WTC11 (cell line): ENCODE measurements at regions not wholly inside any gene's neighbourhood (a gene's known extent, or its start where the extent isn't known, plus 50 kb on each side); places are given as distances from the start of the nearest gene placed in this dataset.
"Not testable (repeated sequence)": the region's sequence is repeated elsewhere in the genome, so short reads cannot be mapped to it uniquely, and the experiment has no call there.

Experiments
- ATAC-seq: fragments of 200-7000 bp; cut with Tn5 transposase; 2 replicates; pipeline ENCODE4 v1.10.0; 2021; ENCODE audit warnings: mild to moderate bottlenecking, moderate library complexity
- CTCF ChIA-PET: fragments of 300-600 bp; sonication (Branson Sonifier 250); formaldehyde crosslinking; loops from one replicate; lab custom pipeline; 2021; ENCODE audit warnings: antibody characterized with exemption; lab: Charles Lee
- POLR2A ChIA-PET: fragments of 350-600 bp; sonication (Branson Sonifier 250); formaldehyde crosslinking; loops from one replicate; lab custom pipeline; 2021; ENCODE audit warnings: antibody characterized with exemption; lab: Charles Lee
- DNase-seq: peaks from one replicate; pipeline ENCODE4 v3.0.0; 2021; ENCODE audit warnings: low spot score
- H3K27ac Mint-ChIP-seq: 2 replicates; pipeline ENCODE4 v1.8.0; 2021; ENCODE audit warnings: mixed read lengths
- H3K27me3 Mint-ChIP-seq: 2 replicates; pipeline ENCODE4 v1.8.0; 2021; ENCODE audit warnings: low read depth, mild to moderate bottlenecking, moderate library complexity, mixed read lengths
- H3K36me3 Mint-ChIP-seq: 2 replicates; pipeline ENCODE4 v1.8.0; 2021; ENCODE audit warnings: mixed read lengths
- H3K4me1 Mint-ChIP-seq: 2 replicates; pipeline ENCODE4 v1.8.0; 2022; ENCODE audit warnings: mixed read lengths
- H3K4me3 Mint-ChIP-seq: 2 replicates; pipeline ENCODE4 v1.8.0; 2021; ENCODE audit warnings: mild to moderate bottlenecking, moderate library complexity, mixed read lengths
- H3K9me3 Mint-ChIP-seq: 2 replicates; pipeline ENCODE4 v1.8.0; 2021; ENCODE audit warnings: mixed read lengths
- CREM ChIP-seq: sonication (generic); formaldehyde crosslinking; IDR thresholded peaks from 2 replicates; pipeline ENCODE4 v1.8.1; 2022; ENCODE audit warnings: mild to moderate bottlenecking, missing genetic modification reagents, moderate library complexity
- FOXJ3 ChIP-seq: sonication (generic); formaldehyde crosslinking; IDR thresholded peaks from 2 replicates; pipeline ENCODE4 v1.9.0; 2021; ENCODE audit warnings: missing genetic modification reagents, mild to moderate bottlenecking, borderline replicate concordance
- FOXP4 ChIP-seq: sonication (generic); formaldehyde crosslinking; IDR thresholded peaks from 2 replicates; pipeline ENCODE4 v1.8.0; 2022; ENCODE audit warnings: mild to moderate bottlenecking, missing genetic modification reagents
- NFYB ChIP-seq: sonication (generic); formaldehyde crosslinking; conservative IDR thresholded peaks from 2 replicates; pipeline ENCODE4 v1.8.0; 2022; ENCODE audit warnings: low read depth, missing genetic modification reagents
- NR3C1 ChIP-seq: sonication (generic); formaldehyde crosslinking; conservative IDR thresholded peaks from 2 replicates; pipeline ENCODE4 v1.8.1; 2023; ENCODE audit warnings: low read depth, mild to moderate bottlenecking, missing genetic modification reagents
- SMAD3 ChIP-seq: sonication (generic); formaldehyde crosslinking; IDR thresholded peaks from 2 replicates; pipeline ENCODE4 v1.8.0; 2022; ENCODE audit warnings: missing genetic modification reagents, mild to moderate bottlenecking, borderline replicate concordance
- SP1 ChIP-seq: sonication (generic); formaldehyde crosslinking; conservative IDR thresholded peaks from 2 replicates; pipeline ENCODE4 v1.8.1; 2022; ENCODE audit warnings: missing genetic modification reagents
- ZNF416 ChIP-seq: fragments of 250-450 bp; sonication (Bioruptor Pico); IDR thresholded peaks from 2 replicates; pipeline ENCODE4 v1.9.0; 2021; ENCODE audit warnings: mild to moderate bottlenecking, inconsistent platforms
- TF ChIP-seq, protein P1 (sequence below): fragments of 250-450 bp; sonication (Bioruptor Pico); IDR thresholded peaks from 2 replicates; pipeline ENCODE4 v1.9.0; 2021; ENCODE audit warnings: mild to moderate bottlenecking, borderline replicate concordance
- TF ChIP-seq, protein P2 (sequence below): sonication (generic); formaldehyde crosslinking; IDR thresholded peaks from 2 replicates; pipeline ENCODE4 v1.8.1; 2023; ENCODE audit warnings: mild to moderate bottlenecking, missing genetic modification reagents, moderate library complexity
- TF ChIP-seq, protein P3 (sequence below): sonication (generic); formaldehyde crosslinking; IDR thresholded peaks from 2 replicates; pipeline ENCODE4 v1.8.1; 2023; ENCODE audit warnings: mild to moderate bottlenecking, missing genetic modification reagents, moderate library complexity
- TF ChIP-seq, protein P4 (sequence below): sonication (generic); formaldehyde crosslinking; IDR thresholded peaks from 2 replicates; pipeline ENCODE4 v1.8.0; 2023; ENCODE audit warnings: missing genetic modification reagents

GRCh38 chr4:151584101-151584500 is 175.1 kb downstream of the FHIP1A start:
- Mint-ChIP-seq H3K27ac (peak overlapping the region; percentile 19; the same call in 1 of the 2 replicates), H3K9me3 (no peaks in the 10 kb centered on the region), H3K4me3 (no peak overlapping the region), H3K4me1 (peaks cover 5% of the 10 kb centered on the region), H3K36me3 (peaks cover 4% of the 10 kb centered on the region; the same call in 1 of the 2 replicates), H3K27me3 (no peaks in the 10 kb centered on the region)
- ChIA-PET CTCF (interaction anchor here (0.6 kb wide), 1 partner anchor 458 kb away, joined by 4 read pairs; no protein-coding TSS in a partner anchor), POLR2A (no interaction called here)
- DNase-seq = no peak
- TF ChIP-seq NFYB (CRISPR knock-in tag) (no peak), SP1 (CRISPR knock-in tag) (no peak), ZNF416 (no peak), CREM (CRISPR knock-in tag) (no peak), SMAD3 (no peak), FOXJ3 (CRISPR knock-in tag) (no peak), NR3C1 (CRISPR knock-in tag) (no peak), FOXP4 (no peak)
- TF ChIP-seq, protein P1, sequence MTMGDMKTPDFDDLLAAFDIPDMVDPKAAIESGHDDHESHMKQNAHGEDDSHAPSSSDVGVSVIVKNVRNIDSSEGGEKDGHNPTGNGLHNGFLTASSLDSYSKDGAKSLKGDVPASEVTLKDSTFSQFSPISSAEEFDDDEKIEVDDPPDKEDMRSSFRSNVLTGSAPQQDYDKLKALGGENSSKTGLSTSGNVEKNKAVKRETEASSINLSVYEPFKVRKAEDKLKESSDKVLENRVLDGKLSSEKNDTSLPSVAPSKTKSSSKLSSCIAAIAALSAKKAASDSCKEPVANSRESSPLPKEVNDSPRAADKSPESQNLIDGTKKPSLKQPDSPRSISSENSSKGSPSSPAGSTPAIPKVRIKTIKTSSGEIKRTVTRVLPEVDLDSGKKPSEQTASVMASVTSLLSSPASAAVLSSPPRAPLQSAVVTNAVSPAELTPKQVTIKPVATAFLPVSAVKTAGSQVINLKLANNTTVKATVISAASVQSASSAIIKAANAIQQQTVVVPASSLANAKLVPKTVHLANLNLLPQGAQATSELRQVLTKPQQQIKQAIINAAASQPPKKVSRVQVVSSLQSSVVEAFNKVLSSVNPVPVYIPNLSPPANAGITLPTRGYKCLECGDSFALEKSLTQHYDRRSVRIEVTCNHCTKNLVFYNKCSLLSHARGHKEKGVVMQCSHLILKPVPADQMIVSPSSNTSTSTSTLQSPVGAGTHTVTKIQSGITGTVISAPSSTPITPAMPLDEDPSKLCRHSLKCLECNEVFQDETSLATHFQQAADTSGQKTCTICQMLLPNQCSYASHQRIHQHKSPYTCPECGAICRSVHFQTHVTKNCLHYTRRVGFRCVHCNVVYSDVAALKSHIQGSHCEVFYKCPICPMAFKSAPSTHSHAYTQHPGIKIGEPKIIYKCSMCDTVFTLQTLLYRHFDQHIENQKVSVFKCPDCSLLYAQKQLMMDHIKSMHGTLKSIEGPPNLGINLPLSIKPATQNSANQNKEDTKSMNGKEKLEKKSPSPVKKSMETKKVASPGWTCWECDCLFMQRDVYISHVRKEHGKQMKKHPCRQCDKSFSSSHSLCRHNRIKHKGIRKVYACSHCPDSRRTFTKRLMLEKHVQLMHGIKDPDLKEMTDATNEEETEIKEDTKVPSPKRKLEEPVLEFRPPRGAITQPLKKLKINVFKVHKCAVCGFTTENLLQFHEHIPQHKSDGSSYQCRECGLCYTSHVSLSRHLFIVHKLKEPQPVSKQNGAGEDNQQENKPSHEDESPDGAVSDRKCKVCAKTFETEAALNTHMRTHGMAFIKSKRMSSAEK (CRISPR knock-in tag) = no peak
- TF ChIP-seq, protein P2, sequence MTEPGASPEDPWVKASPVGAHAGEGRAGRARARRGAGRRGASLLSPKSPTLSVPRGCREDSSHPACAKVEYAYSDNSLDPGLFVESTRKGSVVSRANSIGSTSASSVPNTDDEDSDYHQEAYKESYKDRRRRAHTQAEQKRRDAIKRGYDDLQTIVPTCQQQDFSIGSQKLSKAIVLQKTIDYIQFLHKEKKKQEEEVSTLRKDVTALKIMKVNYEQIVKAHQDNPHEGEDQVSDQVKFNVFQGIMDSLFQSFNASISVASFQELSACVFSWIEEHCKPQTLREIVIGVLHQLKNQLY = no peak
- TF ChIP-seq, protein P3, sequence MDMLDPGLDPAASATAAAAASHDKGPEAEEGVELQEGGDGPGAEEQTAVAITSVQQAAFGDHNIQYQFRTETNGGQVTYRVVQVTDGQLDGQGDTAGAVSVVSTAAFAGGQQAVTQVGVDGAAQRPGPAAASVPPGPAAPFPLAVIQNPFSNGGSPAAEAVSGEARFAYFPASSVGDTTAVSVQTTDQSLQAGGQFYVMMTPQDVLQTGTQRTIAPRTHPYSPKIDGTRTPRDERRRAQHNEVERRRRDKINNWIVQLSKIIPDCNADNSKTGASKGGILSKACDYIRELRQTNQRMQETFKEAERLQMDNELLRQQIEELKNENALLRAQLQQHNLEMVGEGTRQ (CRISPR knock-in tag) = no peak
- TF ChIP-seq, protein P4, sequence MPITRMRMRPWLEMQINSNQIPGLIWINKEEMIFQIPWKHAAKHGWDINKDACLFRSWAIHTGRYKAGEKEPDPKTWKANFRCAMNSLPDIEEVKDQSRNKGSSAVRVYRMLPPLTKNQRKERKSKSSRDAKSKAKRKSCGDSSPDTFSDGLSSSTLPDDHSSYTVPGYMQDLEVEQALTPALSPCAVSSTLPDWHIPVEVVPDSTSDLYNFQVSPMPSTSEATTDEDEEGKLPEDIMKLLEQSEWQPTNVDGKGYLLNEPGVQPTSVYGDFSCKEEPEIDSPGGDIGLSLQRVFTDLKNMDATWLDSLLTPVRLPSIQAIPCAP (CRISPR knock-in tag) = no peak
- ATAC-seq = no peak

DNA sequence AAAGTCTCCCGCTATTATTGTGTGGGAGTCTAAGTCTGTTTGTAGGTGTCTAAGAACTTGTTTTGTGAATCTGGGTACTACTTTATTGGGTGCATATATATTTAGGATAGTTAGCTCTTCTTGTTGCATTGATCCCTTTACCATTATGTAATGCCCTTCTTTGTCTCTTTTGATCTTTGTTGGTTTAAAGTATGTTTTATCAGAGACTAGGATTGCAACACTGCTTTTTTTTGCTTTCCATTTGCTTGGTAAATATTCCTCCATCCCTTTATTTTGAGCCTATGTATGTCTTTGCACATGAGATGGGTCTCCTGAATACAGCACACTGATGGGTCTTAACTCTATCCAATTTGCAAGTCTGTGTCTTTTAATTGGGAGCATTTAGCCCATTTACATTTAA is 165.2 kb downstream of the GATB start:
- H3K36me3 Mint-ChIP-seq = peaks cover 17% of the 10 kb centered on the region
- H3K4me3 Mint-ChIP-seq, DNase-seq, H3K27ac Mint-ChIP-seq, POLR2A ChIA-PET, ATAC-seq, H3K4me1 Mint-ChIP-seq, H3K27me3 Mint-ChIP-seq, H3K9me3 Mint-ChIP-seq: not testable (repeated sequence)
- CTCF ChIA-PET = interaction anchor here (1.3 kb wide), 1 partner anchor 319 kb away, joined by 3 read pairs; the partner anchor contains the start of gene PRSS48

DNA sequence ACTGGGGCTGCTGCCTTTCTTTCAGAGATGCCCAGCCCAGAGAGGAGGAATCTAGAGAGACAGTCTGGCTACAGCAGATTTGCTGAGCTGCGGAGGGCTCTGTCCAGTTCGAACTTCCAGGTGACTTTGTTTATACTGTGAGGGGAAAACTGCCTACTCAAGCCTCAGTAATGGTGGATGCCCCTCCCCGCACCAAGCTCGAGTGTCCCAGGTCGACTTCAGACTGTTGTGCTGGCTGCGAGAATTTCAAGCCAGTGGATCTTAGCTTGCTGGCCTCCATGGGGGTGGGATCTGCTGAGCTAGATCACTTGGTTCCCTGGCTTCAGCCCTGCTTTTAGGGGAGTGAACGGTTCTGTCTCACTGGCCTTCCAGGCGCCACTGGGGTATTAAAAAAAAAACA is 163.1 kb downstream of the GATB start:
- H3K36me3 Mint-ChIP-seq = peaks cover 27% of the 10 kb centered on the region
- H3K4me3 Mint-ChIP-seq, H3K4me1 Mint-ChIP-seq, POLR2A ChIA-PET, H3K9me3 Mint-ChIP-seq, CTCF ChIA-PET, H3K27me3 Mint-ChIP-seq, DNase-seq, ATAC-seq, H3K27ac Mint-ChIP-seq: not testable (repeated sequence)
